GM12891 (cell line): ENCODE measurements at regions not wholly inside any gene's neighbourhood (a gene's known extent, or its start where the extent isn't known, plus 50 kb on each side); places are given as distances from the start of the nearest gene placed in this dataset.
"Not testable (repeated sequence)": the region's sequence is repeated elsewhere in the genome, so short reads cannot be mapped to it uniquely, and the experiment has no call there.

ENCODE experiments used
- DNase-seq: peaks from one replicate; pipeline ENCODE4 v3.0.0; 2011; ENCODE audit warnings: low spot score; ENCODE audit not compliant: insufficient read length
- FAIRE-seq: peaks from 2 replicates; lab custom pipeline; 2011; peaks lifted over from hg19 to GRCh38; lab: Jason Lieb, UNC
- SPI1 ChIP-seq: IDR thresholded peaks from 2 replicates; pipeline ENCODE4 v1.6.1; 2011; ENCODE audit warnings: low read depth, low read length, control low read depth

- not testable (repeated sequence) for DNase-seq
- FAIRE-seq = peak; percentile 74
- 0 out of 2 replicates have a peak, but pooled peaks have one; percentile 9 for TF ChIP-seq SPI1
Measured at GRCh38 chr15:31681529-31682259, 348.6 kb upstream of the CHRNA7 start.

- not testable (repeated sequence) for DNase-seq, FAIRE-seq
Measured at GRCh38 chr15:31687088-31687487, 343.2 kb upstream of the CHRNA7 start.

- FAIRE-seq, DNase-seq: not testable (repeated sequence)
Measured at GRCh38 chr15:31696509-31696908, 333.8 kb upstream of the CHRNA7 start.

- DNase-seq, FAIRE-seq: not testable (repeated sequence)
Measured at GRCh38 chr15:31705076-31705678, 325.1 kb upstream of the CHRNA7 start.

- FAIRE-seq = peak; percentile 92
- not testable (repeated sequence) for DNase-seq
Measured at GRCh38 chr15:31707944-31708702, 322.2 kb upstream of the CHRNA7 start.

- not testable (repeated sequence) for DNase-seq, FAIRE-seq
Measured at GRCh38 chr15:31708703-31709327, 321.5 kb upstream of the CHRNA7 start.

- FAIRE-seq = peak; percentile 86
- DNase-seq = not testable (repeated sequence)
Measured at GRCh38 chr15:31709479-31709878, 320.8 kb upstream of the CHRNA7 start.

- DNase-seq, FAIRE-seq: not testable (repeated sequence)
Measured at GRCh38 chr15:31710806-31711205, 319.5 kb upstream of the CHRNA7 start.

GRCh38 chr15:31715208-31715607 is 315.1 kb upstream of the CHRNA7 start:
- not testable (repeated sequence) for FAIRE-seq, DNase-seq

GRCh38 chr15:31718625-31719024 is 311.7 kb upstream of the CHRNA7 start:
- not testable (repeated sequence) for DNase-seq, FAIRE-seq

GRCh38 chr15:31719396-31720022 is 310.8 kb upstream of the CHRNA7 start:
- FAIRE-seq, DNase-seq: not testable (repeated sequence)
- 0 out of 2 replicates have a peak, but pooled peaks have one; percentile 12 for TF ChIP-seq SPI1

- DNase-seq, FAIRE-seq: not testable (repeated sequence)
Measured at GRCh38 chr15:31723019-31723418, 307.3 kb upstream of the CHRNA7 start.

- not testable (repeated sequence) for FAIRE-seq, DNase-seq
Measured at GRCh38 chr15:31724903-31725302, 305.4 kb upstream of the CHRNA7 start.

GRCh38 chr15:31725619-31726018 is 304.7 kb upstream of the CHRNA7 start:
- not testable (repeated sequence) for DNase-seq, FAIRE-seq
